Kidney (tissue), 13 donors: ENCODE measurements at regions not wholly inside any gene's neighbourhood (a gene's known extent, or its start where the extent isn't known, plus 50 kb on each side); places are given as distances from the start of the nearest gene placed in this dataset.

Experiments
- DNase-seq, 5 donors: peaks; one replicate each; pipeline ENCODE4 v3.0.0-alpha.2; 2013 to 2020
- FAIRE-seq: peaks from 2 replicates; lab custom pipeline; 2012; peaks lifted over from hg19 to GRCh38; lab: Jason Lieb, UNC
- H3K27ac ChIP-seq, 2 donors: one replicate each; pipeline ENCODE4 v1.7.0; 2013; ENCODE audit warnings: low read depth in 2 of 2, low read length in 2 of 2, inconsistent platforms in 1 of 2
- H3K27me3 ChIP-seq: one replicate; pipeline ENCODE4 v1.7.1; 2013; ENCODE audit warnings: low read length, inconsistent platforms; ENCODE audit not compliant: control insufficient read depth, insufficient read depth
- H3K36me3 ChIP-seq, 3 donors: one replicate each; pipeline versions ENCODE4 v1.7.0 to v1.7.1; 2013; ENCODE audit warnings: low read length in 3 of 3, control low read depth in 1 of 3, inconsistent platforms in 1 of 3; ENCODE audit not compliant: insufficient read depth in 3 of 3, control insufficient read depth in 2 of 3
- H3K4me1 ChIP-seq, 3 donors: one replicate each; pipeline versions ENCODE4 v1.7.0 to v1.7.1; 2013; ENCODE audit warnings: low read length in 3 of 3, inconsistent platforms in 1 of 3, low read depth in 1 of 3; ENCODE audit not compliant: control insufficient read depth in 2 of 3, insufficient read depth in 2 of 3
- H3K4me3 ChIP-seq, 3 donors: one replicate each; pipeline versions ENCODE4 v1.7.0 to v1.8.1; 2013; ENCODE audit warnings: low read length in 3 of 3, control low read depth in 1 of 3, inconsistent platforms in 1 of 3
- H3K9ac ChIP-seq, 3 donors: one replicate each; pipeline versions ENCODE4 v1.7.0 to v1.7.1; 2013; ENCODE audit warnings: low read length in 3 of 3, control low read depth in 1 of 3, inconsistent platforms in 1 of 3
- H3K9me3 ChIP-seq, 3 donors: one replicate each; pipeline versions ENCODE4 v1.7.0 to v1.7.1; 2013; ENCODE audit warnings: low read length in 3 of 3, control low read depth in 1 of 3, inconsistent platforms in 1 of 3; ENCODE audit not compliant: control insufficient read depth in 2 of 3, insufficient read depth in 1 of 3
- intact Hi-C: fragments of 100-400 bp; cut with DNase I; formaldehyde crosslinking; loops from one replicate; pipeline ENCODE4 v1.11.1; 2022
- TF ChIP-seq, protein P1 (sequence below): IDR thresholded peaks from 3 replicates; pipeline ENCODE4 v1.5.1; 2012; ENCODE audit warnings: mild to moderate bottlenecking, moderate library complexity, borderline replicate concordance; ENCODE audit not compliant: insufficient read depth; ENCODE audit errors: extremely low read depth
- donor health status: control.
- donor health status: control.
- donor health status: control.
- donor health status: control.
- donor health status: control.
- donor health status: DM: yes; HTN: yes; CAD: no.
- donor health status: Normal renal cell carcinoma (clear cell type).

DNA sequence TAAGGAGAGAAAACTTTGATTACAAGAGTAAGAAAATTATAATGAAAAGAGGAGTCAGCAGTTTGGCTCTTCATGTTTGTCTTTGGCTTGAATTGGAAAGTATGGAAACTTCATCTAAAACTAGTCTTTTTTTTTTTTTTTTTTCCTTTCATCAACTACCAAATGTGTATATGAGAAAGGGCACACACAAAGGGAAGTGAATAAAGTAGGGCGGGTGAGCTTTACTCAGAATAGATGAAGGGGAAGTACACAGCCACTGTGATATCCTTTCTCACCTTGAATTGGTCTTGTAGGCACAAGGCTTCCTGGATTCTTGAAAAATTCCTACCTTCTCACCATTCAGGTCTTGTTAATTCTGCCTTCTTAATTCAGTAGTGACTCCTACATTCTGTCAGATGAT lies 652.3 kb upstream of the KCNMB2 start:
- Histone ChIP-seq H3K27me3 (no peaks in the 10 kb centered on the region), H3K36me3 (no peaks in the 10 kb centered on the region), H3K27ac (no peak overlapping the region), H3K9ac (no peak overlapping the region), H3K4me3 (no peak overlapping the region), H3K9me3 (no peaks in the 10 kb centered on the region), H3K4me1 (no peaks in the 10 kb centered on the region)
- DNase-seq (no peak), FAIRE-seq (no peak)
- TF ChIP-seq, protein P1, sequence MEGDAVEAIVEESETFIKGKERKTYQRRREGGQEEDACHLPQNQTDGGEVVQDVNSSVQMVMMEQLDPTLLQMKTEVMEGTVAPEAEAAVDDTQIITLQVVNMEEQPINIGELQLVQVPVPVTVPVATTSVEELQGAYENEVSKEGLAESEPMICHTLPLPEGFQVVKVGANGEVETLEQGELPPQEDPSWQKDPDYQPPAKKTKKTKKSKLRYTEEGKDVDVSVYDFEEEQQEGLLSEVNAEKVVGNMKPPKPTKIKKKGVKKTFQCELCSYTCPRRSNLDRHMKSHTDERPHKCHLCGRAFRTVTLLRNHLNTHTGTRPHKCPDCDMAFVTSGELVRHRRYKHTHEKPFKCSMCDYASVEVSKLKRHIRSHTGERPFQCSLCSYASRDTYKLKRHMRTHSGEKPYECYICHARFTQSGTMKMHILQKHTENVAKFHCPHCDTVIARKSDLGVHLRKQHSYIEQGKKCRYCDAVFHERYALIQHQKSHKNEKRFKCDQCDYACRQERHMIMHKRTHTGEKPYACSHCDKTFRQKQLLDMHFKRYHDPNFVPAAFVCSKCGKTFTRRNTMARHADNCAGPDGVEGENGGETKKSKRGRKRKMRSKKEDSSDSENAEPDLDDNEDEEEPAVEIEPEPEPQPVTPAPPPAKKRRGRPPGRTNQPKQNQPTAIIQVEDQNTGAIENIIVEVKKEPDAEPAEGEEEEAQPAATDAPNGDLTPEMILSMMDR = no peak
- intact Hi-C loops = no loop called here

GRCh38 chr3:177885063-177885462 lies 651.2 kb upstream of the KCNMB2 start:
- no peak overlapping the region for H3K4me3 ChIP-seq
- no peaks in the 10 kb centered on the region for H3K4me1 ChIP-seq
- TF ChIP-seq, protein P1 = no peak
- H3K36me3 ChIP-seq = no peaks in the 10 kb centered on the region
- H3K27ac ChIP-seq = no peak overlapping the region
- FAIRE-seq (no peak), DNase-seq (no peak)
- H3K27me3 ChIP-seq = no peaks in the 10 kb centered on the region
- intact Hi-C loops = no loop called here
- no peaks in the 10 kb centered on the region for H3K9me3 ChIP-seq
- no peak overlapping the region for H3K9ac ChIP-seq

GRCh38 chr3:177886501-177886900 lies 649.7 kb upstream of the KCNMB2 start:
- H3K9me3 ChIP-seq = no peaks in the 10 kb centered on the region
- TF ChIP-seq, protein P1 = no peak
- FAIRE-seq = no peak
- H3K9ac ChIP-seq = no peak overlapping the region
- no peak for DNase-seq
- no peaks in the 10 kb centered on the region for H3K4me1 ChIP-seq
- no peak overlapping the region for H3K4me3 ChIP-seq
- intact Hi-C loops = no loop called here
- H3K27me3 ChIP-seq = no peaks in the 10 kb centered on the region
- no peak overlapping the region for H3K27ac ChIP-seq
- no peaks in the 10 kb centered on the region for H3K36me3 ChIP-seq

DNA sequence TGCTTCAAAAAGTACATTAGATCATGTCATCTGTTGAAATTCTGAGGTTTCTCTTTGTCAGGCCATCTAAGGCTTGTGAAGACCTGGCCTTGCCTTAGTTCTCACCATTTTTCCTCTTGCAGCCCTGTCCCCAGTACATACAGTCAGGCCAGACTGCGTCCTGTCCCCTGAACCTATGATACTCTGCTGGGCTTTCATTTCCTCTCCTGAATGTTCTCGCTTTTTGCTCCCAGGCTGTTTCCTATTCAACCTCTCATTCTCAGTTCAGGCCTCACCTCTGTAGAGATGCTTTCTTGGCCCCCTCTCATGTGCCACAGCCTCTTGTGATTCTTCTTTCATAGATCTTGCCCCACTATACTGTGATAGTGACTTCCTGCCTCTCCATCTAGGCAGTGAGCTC lies 648.8 kb upstream of the KCNMB2 start:
- Histone ChIP-seq H3K9ac (no peak overlapping the region), H3K9me3 (no peaks in the 10 kb centered on the region), H3K27ac (no peak overlapping the region), H3K4me1 (no peaks in the 10 kb centered on the region), H3K27me3 (no peaks in the 10 kb centered on the region), H3K36me3 (no peaks in the 10 kb centered on the region), H3K4me3 (no peak overlapping the region)
- DNase-seq (no peak), FAIRE-seq (no peak)
- intact Hi-C loops = no loop called here
- TF ChIP-seq, protein P1 = no peak
